PC-3 (cell line): ENCODE measurements at regions not wholly inside any gene's neighbourhood (a gene's known extent, or its start where the extent isn't known, plus 50 kb on each side); places are given as distances from the start of the nearest gene placed in this dataset.

ENCODE experiments used
- ATAC-seq: fragments of 200-7000 bp; cut with Tn5 transposase; 2 replicates; pipeline ENCODE4 v1.9.1; 2020; ENCODE audit warnings: mild to moderate bottlenecking, moderate library complexity
- BruUV-seq: library from RNA; stranded (reverse); fragments of 400-500 nt; replicated peaks from 2 replicates; lab custom pipeline; 2021; lab: Mats Ljungman, UMichigan
- CTCF ChIA-PET: fragments of 300-600 bp; sonication (Branson Sonifier 250); formaldehyde crosslinking; loops from one replicate; lab custom pipeline; 2022; ENCODE audit warnings: antibody characterized with exemption; lab: Charles Lee
- POLR2A ChIA-PET: fragments of 300-600 bp; sonication (Branson Sonifier 250); formaldehyde crosslinking; loops from one replicate; lab custom pipeline; 2022; ENCODE audit warnings: antibody characterized with exemption; ENCODE audit not compliant: unreplicated experiment; lab: Charles Lee
- DNase-seq: peaks from one replicate; pipeline ENCODE4 v3.0.0-alpha.2; 2015
- H2AFZ ChIP-seq: fragments of 300-600 bp; sonication (generic); 2 replicates; pipeline ENCODE4 v1.6.0; 2016; ENCODE audit warnings: antibody characterized with exemption, low read length
- H3F3A ChIP-seq: fragments of 300-600 bp; sonication (generic); one replicate; pipeline ENCODE4 v1.6.0; 2017; ENCODE audit warnings: antibody characterized with exemption, low read length, control low read depth, mild to moderate bottlenecking; ENCODE audit not compliant: unreplicated experiment
- H3K27ac ChIP-seq: fragments of 300-600 bp; sonication (generic); 2 replicates; pipeline ENCODE4 v1.5.1; 2016; ENCODE audit warnings: mild to moderate bottlenecking, low read length
- H3K27me3 ChIP-seq: fragments of 300-600 bp; sonication (generic); 2 replicates; pipeline ENCODE4 v1.6.1; 2016; ENCODE audit warnings: low read length, mixed read lengths
- H3K36me3 ChIP-seq: fragments of 300-600 bp; sonication (generic); 2 replicates; pipeline ENCODE4 v1.6.1; 2016; ENCODE audit warnings: low read depth, mixed run types, low read length, mixed read lengths
- H3K4me1 ChIP-seq: fragments of 300-600 bp; sonication (generic); 2 replicates; pipeline ENCODE4 v1.5.1; 2016; ENCODE audit warnings: low read length; ENCODE audit not compliant: insufficient read depth
- H3K4me2 ChIP-seq: fragments of 300-600 bp; sonication (generic); 2 replicates; pipeline ENCODE4 v1.6.0; 2016; ENCODE audit warnings: low read length
- H3K4me3 ChIP-seq: fragments of 300-600 bp; sonication (generic); 2 replicates; pipeline ENCODE4 v1.5.1; 2016; ENCODE audit warnings: mild to moderate bottlenecking, low read length, mixed read lengths
- H3K79me2 ChIP-seq: fragments of 300-600 bp; sonication (generic); 2 replicates; pipeline ENCODE4 v1.6.1; 2017; ENCODE audit warnings: low read length, mixed read lengths
- H3K9ac ChIP-seq: fragments of 300-600 bp; sonication (generic); 2 replicates; pipeline ENCODE4 v1.6.0; 2016; ENCODE audit warnings: mild to moderate bottlenecking, low read length
- H3K9me2 ChIP-seq: fragments of 300-600 bp; sonication (generic); replicated peaks from 2 replicates; pipeline ENCODE4 v1.6.1; 2016; ENCODE audit warnings: mixed run types, low read length, mixed read lengths
- H3K9me3 ChIP-seq: fragments of 300-600 bp; sonication (generic); 2 replicates; pipeline ENCODE4 v1.6.1; 2016; ENCODE audit warnings: low read length, mixed read lengths
- H4K20me1 ChIP-seq: fragments of 300-600 bp; sonication (generic); 2 replicates; pipeline ENCODE4 v1.6.1; 2016; ENCODE audit warnings: low read length, mixed read lengths
- EZH2 ChIP-seq: fragments of 300-600 bp; sonication (generic); IDR thresholded peaks from one replicate; pipeline ENCODE4 v1.6.1; 2017; ENCODE audit warnings: antibody characterized with exemption, mild to moderate bottlenecking, low read length; ENCODE audit not compliant: unreplicated experiment
- EZH2phosphoT487 ChIP-seq: fragments of 300-600 bp; sonication (generic); IDR thresholded peaks from 2 replicates; pipeline ENCODE4 v1.6.1; 2018; ENCODE audit warnings: mild to moderate bottlenecking, antibody characterized with exemption, low read length, borderline replicate concordance
- intact Hi-C: fragments of 100-400 bp; cut with micrococcal nuclease; formaldehyde crosslinking; loops from 2 replicates; pipeline ENCODE4 v1.9.0; 2023
- TF ChIP-seq, protein P1 (sequence below): fragments of 300-600 bp; sonication (generic); conservative IDR thresholded peaks from 2 replicates; pipeline ENCODE4 v1.5.1; 2017; ENCODE audit warnings: antibody characterized with exemption, low read depth, mild to moderate bottlenecking, low read length

GRCh38 chr16:87072101-87072500, 245.1 kb downstream of the C16orf95 start:
- no TSS peak for BruUV-seq
- no peak overlapping the region for H3K27ac ChIP-seq
- H3K4me3 ChIP-seq, result no peak overlapping the region
- H3K4me1 ChIP-seq, result peaks cover 5% of the 10 kb centered on the region; the same call in 1 of the 2 replicates
- no peak for DNase-seq
- CTCF ChIA-PET, result no interaction called here
- H3K9me3 ChIP-seq, result no peaks in the 10 kb centered on the region
- H3K9me2 ChIP-seq, result no peaks in the 10 kb centered on the region
- TF ChIP-seq EZH2, result no peak
- TF ChIP-seq, protein P1, sequence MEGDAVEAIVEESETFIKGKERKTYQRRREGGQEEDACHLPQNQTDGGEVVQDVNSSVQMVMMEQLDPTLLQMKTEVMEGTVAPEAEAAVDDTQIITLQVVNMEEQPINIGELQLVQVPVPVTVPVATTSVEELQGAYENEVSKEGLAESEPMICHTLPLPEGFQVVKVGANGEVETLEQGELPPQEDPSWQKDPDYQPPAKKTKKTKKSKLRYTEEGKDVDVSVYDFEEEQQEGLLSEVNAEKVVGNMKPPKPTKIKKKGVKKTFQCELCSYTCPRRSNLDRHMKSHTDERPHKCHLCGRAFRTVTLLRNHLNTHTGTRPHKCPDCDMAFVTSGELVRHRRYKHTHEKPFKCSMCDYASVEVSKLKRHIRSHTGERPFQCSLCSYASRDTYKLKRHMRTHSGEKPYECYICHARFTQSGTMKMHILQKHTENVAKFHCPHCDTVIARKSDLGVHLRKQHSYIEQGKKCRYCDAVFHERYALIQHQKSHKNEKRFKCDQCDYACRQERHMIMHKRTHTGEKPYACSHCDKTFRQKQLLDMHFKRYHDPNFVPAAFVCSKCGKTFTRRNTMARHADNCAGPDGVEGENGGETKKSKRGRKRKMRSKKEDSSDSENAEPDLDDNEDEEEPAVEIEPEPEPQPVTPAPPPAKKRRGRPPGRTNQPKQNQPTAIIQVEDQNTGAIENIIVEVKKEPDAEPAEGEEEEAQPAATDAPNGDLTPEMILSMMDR, result no peak
- no peak for TF ChIP-seq EZH2phosphoT487
- intact Hi-C loops, result no loop called here
- no peak for ATAC-seq
- H3K9ac ChIP-seq, result no peak overlapping the region
- H2AFZ ChIP-seq, result no peak overlapping the region
- POLR2A ChIA-PET, result no interaction called here
- H3K27me3 ChIP-seq, result no peaks in the 10 kb centered on the region
- H3F3A ChIP-seq, result no peaks in the 10 kb centered on the region
- H4K20me1 ChIP-seq, result no peaks in the 10 kb centered on the region
- H3K4me2 ChIP-seq, result no peak overlapping the region
- H3K79me2 ChIP-seq, result no peaks in the 10 kb centered on the region
- no peaks in the 10 kb centered on the region for H3K36me3 ChIP-seq

- no peaks in the 10 kb centered on the region for H3K27me3 ChIP-seq
- H3K79me2 ChIP-seq, result no peaks in the 10 kb centered on the region
- no peak overlapping the region for H2AFZ ChIP-seq
- H3K9me2 ChIP-seq, result no peaks in the 10 kb centered on the region
- H4K20me1 ChIP-seq, result no peaks in the 10 kb centered on the region
- intact Hi-C loops, result no loop called here
- no peaks in the 10 kb centered on the region for H3K9me3 ChIP-seq
- H3K4me3 ChIP-seq, result no peak overlapping the region
- ATAC-seq (no peak), DNase-seq (no peak)
- no peak overlapping the region for H3K27ac ChIP-seq
- H3K9ac ChIP-seq, result no peak overlapping the region
- no TSS peak for BruUV-seq
- H3K4me2 ChIP-seq, result no peak overlapping the region
- TF ChIP-seq EZH2 (no peak), EZH2phosphoT487 (no peak)
- TF ChIP-seq, protein P1, result no peak
- ChIA-PET CTCF (no interaction called here), POLR2A (no interaction called here)
- no peaks in the 10 kb centered on the region for H3F3A ChIP-seq
- no peaks in the 10 kb centered on the region for H3K36me3 ChIP-seq
- peaks cover 6% of the 10 kb centered on the region; the same call in 1 of the 2 replicates for H3K4me1 ChIP-seq
These were observed 242.4 kb downstream of the C16orf95 start for GRCh38 chr16:87074641-87075318.

DNA sequence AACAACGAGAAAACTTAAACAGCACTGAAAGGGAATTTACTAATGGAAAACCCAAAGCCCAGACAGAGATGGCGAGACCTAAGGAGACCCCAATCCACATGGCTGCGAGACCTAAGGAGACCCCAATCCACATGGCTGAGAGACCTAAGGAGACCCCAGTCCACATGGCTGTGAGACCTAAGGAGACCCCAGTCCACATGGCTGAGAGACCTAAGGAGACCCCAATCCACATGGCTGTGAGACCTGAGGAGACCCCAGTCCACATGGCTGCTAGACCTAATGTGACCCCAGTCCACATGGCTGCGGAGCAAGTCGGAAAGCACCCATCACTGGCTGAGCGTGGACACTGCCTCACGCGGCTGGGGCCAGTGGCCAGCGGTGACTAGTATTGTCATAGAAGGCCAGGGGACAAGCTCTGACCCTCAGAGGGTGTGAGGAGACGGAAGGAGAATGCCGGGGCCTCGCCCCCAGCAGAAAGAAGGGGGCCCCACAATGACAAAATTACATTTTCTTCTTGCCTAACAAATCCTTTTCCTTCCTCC, 241.8 kb downstream of the C16orf95 start:
- BruUV-seq, result no TSS peak

More for the DNA sequence above, 241.8 kb downstream of the C16orf95 start:
- H3K79me2 ChIP-seq, result no peaks in the 10 kb centered on the region
- DNase-seq (no peak), ATAC-seq (no peak)
- H3K27ac ChIP-seq, result no peak overlapping the region
- intact Hi-C loops, result no loop called here
- TF ChIP-seq EZH2 (no peak), EZH2phosphoT487 (no peak)
- TF ChIP-seq, protein P1, result no peak
- H3K9me3 ChIP-seq, result peaks cover 2% of the 10 kb centered on the region; the same call in 1 of the 2 replicates
- H2AFZ ChIP-seq, result no peak overlapping the region
- no peaks in the 10 kb centered on the region for H4K20me1 ChIP-seq
- H3K27me3 ChIP-seq, result no peaks in the 10 kb centered on the region
- no peaks in the 10 kb centered on the region for H3K36me3 ChIP-seq
- H3K9ac ChIP-seq, result no peak overlapping the region
- H3K4me3 ChIP-seq, result no peak overlapping the region
- ChIA-PET POLR2A (no interaction called here), CTCF (no interaction called here)
- H3K9me2 ChIP-seq, result no peaks in the 10 kb centered on the region
- H3K4me2 ChIP-seq, result no peak overlapping the region
- H3K4me1 ChIP-seq, result peaks cover 6% of the 10 kb centered on the region; the same call in 1 of the 2 replicates
- H3F3A ChIP-seq, result no peaks in the 10 kb centered on the region
